Endothelial cell of umbilical vein (primary cell): ENCODE measurements at regions not wholly inside any gene's neighbourhood (a gene's known extent, or its start where the extent isn't known, plus 50 kb on each side); places are given as distances from the start of the nearest gene placed in this dataset.

Experiments
- CTCF ChIP-seq, 2 donors: IDR thresholded peaks; 1 replicate in 1 of 2; 2 replicates in 1 of 2; pipeline ENCODE4 v1.5.1; 2011; ENCODE audit warnings: low read length in 2 of 2, mild to moderate bottlenecking in 2 of 2, moderate library complexity in 2 of 2, control low read depth in 1 of 2, inconsistent platforms in 1 of 2, low read depth in 1 of 2; ENCODE audit not compliant: insufficient read depth in 1 of 2; ENCODE audit errors: extremely low read depth in 1 of 2
- EZH2 ChIP-seq: IDR thresholded peaks from 2 replicates; pipeline ENCODE4 v1.6.1; 2012; ENCODE audit warnings: borderline replicate concordance, low read depth, mild to moderate bottlenecking, moderate library complexity, low read length, inconsistent platforms; ENCODE audit not compliant: severe bottlenecking
- FOS ChIP-seq: IDR thresholded peaks from 2 replicates; pipeline ENCODE4 v1.6.1; 2011; ENCODE audit warnings: mild to moderate bottlenecking, low read length, moderate library complexity, borderline replicate concordance; ENCODE audit not compliant: insufficient read depth
- JUN ChIP-seq: IDR thresholded peaks from 2 replicates; pipeline ENCODE4 v1.6.1; 2011; ENCODE audit warnings: borderline replicate concordance, low read depth; ENCODE audit not compliant: insufficient read length, insufficient read depth
- MAX ChIP-seq: IDR thresholded peaks from 2 replicates; pipeline ENCODE4 v1.6.1; 2011; ENCODE audit not compliant: insufficient read depth, insufficient read length
- MYC ChIP-seq: IDR thresholded peaks from one replicate; pipeline ENCODE4 v1.6.1; 2011; ENCODE audit warnings: mild to moderate bottlenecking, low read depth, low read length
- POLR2A ChIP-seq: IDR thresholded peaks from 2 replicates; pipeline ENCODE4 v1.6.1; 2012; ENCODE audit warnings: low read depth, mild to moderate bottlenecking, control low read depth, low read length
- POLR2AphosphoS5 ChIP-seq: IDR thresholded peaks from 2 replicates; pipeline ENCODE4 v1.6.1; 2012; ENCODE audit warnings: low read depth, mild to moderate bottlenecking, control low read depth, low read length, moderate library complexity; ENCODE audit not compliant: insufficient read depth

DNA sequence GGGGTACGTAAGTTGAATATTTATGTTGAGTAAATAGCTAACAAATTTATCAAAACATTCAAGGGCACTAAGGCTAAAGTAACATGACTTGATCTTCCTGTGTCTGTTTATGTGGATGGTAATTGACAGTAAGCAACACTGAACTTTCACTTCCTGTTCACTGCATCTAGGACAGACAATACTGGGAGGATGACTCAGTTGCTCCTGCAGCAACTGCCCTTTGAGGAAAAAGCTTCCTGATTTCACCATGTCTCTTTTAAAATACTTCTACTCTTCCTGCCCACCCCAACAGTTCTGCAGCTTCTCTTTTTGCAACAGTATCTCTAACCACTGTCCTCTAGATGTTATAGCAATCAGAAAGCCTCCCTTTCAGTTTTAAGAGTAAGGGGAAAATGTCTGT, 76.6 kb upstream of the HGF start:
- TF ChIP-seq CTCF (IDR thresholded peaks at IDR 0.05; ENCODE audit: extremely low read depth in 1 of 2, insufficient read depth in 1 of 2, low read depth in 1 of 2, low read length in 2 of 2): no peak
- TF ChIP-seq POLR2A: no peak
- no peak for TF ChIP-seq MAX
- no peak for TF ChIP-seq POLR2AphosphoS5
- TF ChIP-seq EZH2: no peak
- TF ChIP-seq MYC: no peak
- peak; percentile 29 for TF ChIP-seq JUN
- TF ChIP-seq FOS: peak; percentile 69
